NCI-H345 (cell line): ENCODE measurements at regions not wholly inside any gene's neighbourhood (a gene's known extent, or its start where the extent isn't known, plus 50 kb on each side); places are given as distances from the start of the nearest gene placed in this dataset.

ENCODE experiments used
- DNase-seq: peaks from one replicate; lab custom pipeline; 2025; lab: John Stamatoyannopoulos, UW

- no peak for DNase-seq
Measured at GRCh38 chr5:116651653-116652052, 77.0 kb upstream of the SEMA6A start.

GRCh38 chr5:116650964-116651363 is 76.3 kb upstream of the SEMA6A start:
- DNase-seq = no peak

- DNase-seq = no peak
Measured at GRCh38 chr5:116650544-116650943, 75.9 kb upstream of the SEMA6A start.

GRCh38 chr5:116646611-116647289 is 72.1 kb upstream of the SEMA6A start:
- peak; percentile 1 for DNase-seq

GRCh38 chr5:116645627-116646026 is 71.0 kb upstream of the SEMA6A start:
- no peak for DNase-seq

GRCh38 chr5:116640236-116640635 is 65.6 kb upstream of the SEMA6A start:
- DNase-seq = no peak

- DNase-seq = no peak
Measured at GRCh38 chr5:116637149-116637740, 62.6 kb upstream of the SEMA6A start.

GRCh38 chr5:116632890-116633289 is 58.3 kb upstream of the SEMA6A start:
- DNase-seq = peak; percentile 24

- DNase-seq = no peak
Measured at GRCh38 chr5:116631147-116631546, 56.5 kb upstream of the SEMA6A start.

GRCh38 chr5:116629168-116629567 is 54.5 kb upstream of the SEMA6A start:
- DNase-seq = no peak

GRCh38 chr5:116626945-116627679 is 52.5 kb upstream of the SEMA6A start:
- DNase-seq = no peak

- DNase-seq = peak; percentile 87
Measured at GRCh38 chr5:116626272-116626723, 51.7 kb upstream of the SEMA6A start.
